ENCODE measurements at regions not wholly inside any gene's neighbourhood (a gene's known extent, or its start where the extent isn't known, plus 50 kb on each side); places are given as distances from the start of the nearest gene placed in this dataset.

GRCh38 chr9:14427419-14427818 is 113.5 kb upstream of the NFIB start:
- no peak for DNase-seq
- no peaks in the 10 kb centered on the region for H3K9me3 Mint-ChIP-seq
- no peak overlapping the region for H3K27ac Mint-ChIP-seq
- no peak overlapping the region for H3K4me3 Mint-ChIP-seq
- ATAC-seq (replicated peaks) = no peak
- H3K4me1 Mint-ChIP-seq (ENCODE audit: low read depth in 2 of 2) = peaks cover 0 to 5% of the 10 kb centered on the region in 2 donors
- H3K36me3 Mint-ChIP-seq (ENCODE audit: insufficient read depth) = no peaks in the 10 kb centered on the region
- peaks cover 0 to 18% of the 10 kb centered on the region in 2 donors for H3K27me3 Mint-ChIP-seq

DNA sequence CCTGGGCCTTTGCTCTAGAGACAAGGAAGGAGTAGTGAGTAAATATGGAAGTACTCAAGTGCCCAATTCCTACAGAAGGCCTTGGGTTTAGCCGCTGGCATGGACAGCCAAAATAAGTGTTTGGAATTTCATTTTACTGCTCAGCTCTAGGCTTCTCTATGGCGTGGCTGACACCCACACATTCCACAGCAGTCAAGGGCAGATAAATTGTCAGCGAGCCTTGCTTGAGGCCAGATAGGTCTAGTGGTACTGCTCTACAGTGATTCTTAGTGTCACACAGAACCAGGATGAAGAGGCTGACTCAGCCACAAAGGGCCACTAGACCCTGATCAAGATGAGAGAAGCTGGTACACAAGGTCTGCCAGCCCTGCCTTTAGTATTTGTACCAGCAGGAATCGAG is 111.0 kb upstream of the NFIB start:
- peaks cover 0 to 18% of the 10 kb centered on the region in 2 donors for H3K27me3 Mint-ChIP-seq
- ATAC-seq (replicated peaks) = no peak
- no peak overlapping the region for H3K4me3 Mint-ChIP-seq
- H3K27ac Mint-ChIP-seq = no peak overlapping the region
- H3K9me3 Mint-ChIP-seq = no peaks in the 10 kb centered on the region
- DNase-seq = no peak
- peaks cover 0 to 5% of the 10 kb centered on the region in 2 donors for H3K4me1 Mint-ChIP-seq (ENCODE audit: low read depth in 2 of 2)
- no peaks in the 10 kb centered on the region for H3K36me3 Mint-ChIP-seq (ENCODE audit: insufficient read depth)

GRCh38 chr9:14424289-14424688 is 110.3 kb upstream of the NFIB start:
- Mint-ChIP-seq H3K27ac (no peak overlapping the region), H3K27me3 (peaks cover 0 to 18% of the 10 kb centered on the region in 2 donors), H3K4me1 (ENCODE audit: low read depth in 2 of 2) (peaks cover 0 to 5% of the 10 kb centered on the region in 2 donors), H3K9me3 (no peaks in the 10 kb centered on the region), H3K36me3 (ENCODE audit: insufficient read depth) (no peaks in the 10 kb centered on the region), H3K4me3 (no peak overlapping the region)
- DNase-seq = no peak
- no peak for ATAC-seq (replicated peaks)

- no peak for ATAC-seq (replicated peaks)
- no peaks in the 10 kb centered on the region for H3K9me3 Mint-ChIP-seq
- DNase-seq = no peak
- peaks cover 0 to 5% of the 10 kb centered on the region in 2 donors for H3K4me1 Mint-ChIP-seq (ENCODE audit: low read depth in 2 of 2)
- H3K4me3 Mint-ChIP-seq = no peak overlapping the region
- peaks cover 0 to 18% of the 10 kb centered on the region in 2 donors for H3K27me3 Mint-ChIP-seq
- H3K27ac Mint-ChIP-seq = no peak overlapping the region
- no peaks in the 10 kb centered on the region for H3K36me3 Mint-ChIP-seq (ENCODE audit: insufficient read depth)
These were observed 109.9 kb upstream of the NFIB start for GRCh38 chr9:14423815-14424261.

DNA sequence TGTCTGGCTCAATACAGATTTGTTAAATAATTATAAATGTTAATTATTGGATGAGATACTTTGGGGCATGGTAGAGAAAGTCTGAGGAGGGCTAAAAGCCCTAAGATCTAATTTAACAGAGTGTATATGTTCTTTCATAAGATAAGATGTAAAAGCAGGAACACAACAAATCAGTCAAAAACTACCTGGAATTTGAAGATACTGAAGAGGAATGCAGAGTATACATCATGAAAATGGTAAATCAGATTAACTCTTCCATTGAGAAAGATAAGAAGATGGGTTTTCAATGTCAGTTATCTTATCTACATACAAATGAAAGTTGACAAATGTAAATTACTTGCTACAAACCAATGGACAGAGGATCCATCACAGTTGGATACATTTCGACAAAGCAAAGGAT is 107.3 kb upstream of the NFIB start:
- no peak overlapping the region for H3K27ac Mint-ChIP-seq
- no peaks in the 10 kb centered on the region for H3K9me3 Mint-ChIP-seq
- H3K4me1 Mint-ChIP-seq (ENCODE audit: low read depth in 2 of 2) = no peaks in the 10 kb centered on the region
- H3K27me3 Mint-ChIP-seq = peaks cover 0 to 1% of the 10 kb centered on the region in 2 donors
- no peak for ATAC-seq (replicated peaks)
- H3K36me3 Mint-ChIP-seq (ENCODE audit: insufficient read depth) = no peaks in the 10 kb centered on the region
- no peak overlapping the region for H3K4me3 Mint-ChIP-seq
- DNase-seq = no peak

GRCh38 chr9:14418941-14419937 is 105.3 kb upstream of the NFIB start:
- Mint-ChIP-seq H3K9me3 (no peaks in the 10 kb centered on the region), H3K27me3 (no peaks in the 10 kb centered on the region), H3K4me1 (ENCODE audit: low read depth in 2 of 2) (no peaks in the 10 kb centered on the region), H3K27ac (no peak overlapping the region), H3K36me3 (ENCODE audit: insufficient read depth) (no peaks in the 10 kb centered on the region), H3K4me3 (no peak overlapping the region)
- ATAC-seq (replicated peaks) (no peak), DNase-seq (no peak)

- Mint-ChIP-seq H3K4me1 (ENCODE audit: low read depth in 2 of 2) (no peaks in the 10 kb centered on the region), H3K27me3 (no peaks in the 10 kb centered on the region), H3K9me3 (no peaks in the 10 kb centered on the region), H3K27ac (no peak overlapping the region), H3K4me3 (no peak overlapping the region), H3K36me3 (ENCODE audit: insufficient read depth) (no peaks in the 10 kb centered on the region)
- ATAC-seq (replicated peaks) = no peak
- no peak for DNase-seq
These were observed 104.5 kb upstream of the NFIB start for GRCh38 chr9:14418301-14418940.

DNA sequence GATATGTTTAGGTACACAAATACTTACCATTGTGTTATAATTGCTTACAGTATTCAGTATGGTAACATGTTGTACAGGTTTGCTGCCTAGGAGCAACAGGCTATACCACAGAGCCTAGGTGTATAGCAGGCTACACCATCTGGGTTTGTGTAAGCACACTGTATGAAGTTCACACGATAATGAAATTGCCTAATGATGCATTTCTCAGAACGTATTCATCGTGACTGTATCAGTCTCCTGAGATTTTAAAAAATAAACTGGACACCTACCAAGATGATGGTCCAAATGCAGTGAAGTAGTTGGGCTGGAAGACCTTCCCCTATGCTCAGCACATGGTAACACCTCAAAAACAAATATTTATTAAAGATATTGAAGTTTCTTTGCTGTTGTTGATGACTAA is 103.3 kb upstream of the NFIB start:
- no peak for DNase-seq
- no peaks in the 10 kb centered on the region for H3K4me1 Mint-ChIP-seq (ENCODE audit: low read depth in 2 of 2)
- no peaks in the 10 kb centered on the region for H3K36me3 Mint-ChIP-seq (ENCODE audit: insufficient read depth)
- no peak for ATAC-seq (replicated peaks)
- H3K9me3 Mint-ChIP-seq = no peaks in the 10 kb centered on the region
- no peak overlapping the region for H3K27ac Mint-ChIP-seq
- H3K27me3 Mint-ChIP-seq = peaks cover 0 to 4% of the 10 kb centered on the region in 2 donors
- no peak overlapping the region for H3K4me3 Mint-ChIP-seq

DNA sequence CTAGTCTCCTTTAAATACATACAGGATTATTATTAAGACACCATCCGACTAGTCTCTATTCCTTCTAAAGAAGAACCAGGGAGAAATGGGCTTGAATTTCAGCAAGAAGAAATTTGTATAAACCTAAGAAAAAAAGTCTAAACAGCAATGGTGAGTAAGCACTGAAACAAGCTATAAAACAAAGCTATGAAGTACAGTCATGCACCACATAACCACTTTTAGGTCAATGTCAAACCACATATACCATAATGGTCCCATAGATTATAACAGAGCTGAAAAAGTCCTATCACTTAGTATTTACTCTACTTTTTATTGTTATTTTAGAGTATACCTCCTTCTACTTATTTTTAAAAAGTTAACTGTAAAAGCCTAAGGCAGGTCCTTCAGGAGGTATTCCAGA is 102.0 kb upstream of the NFIB start:
- no peak for DNase-seq
- no peaks in the 10 kb centered on the region for H3K36me3 Mint-ChIP-seq (ENCODE audit: insufficient read depth)

GRCh38 chr9:14413812-14414211 is 99.9 kb upstream of the NFIB start:
- peaks cover 0 to 16% of the 10 kb centered on the region in 2 donors for H3K27me3 Mint-ChIP-seq
- no peaks in the 10 kb centered on the region for H3K36me3 Mint-ChIP-seq (ENCODE audit: insufficient read depth)
- no peak overlapping the region for H3K4me3 Mint-ChIP-seq
- no peak overlapping the region for H3K27ac Mint-ChIP-seq
- DNase-seq = no peak
- H3K4me1 Mint-ChIP-seq (ENCODE audit: low read depth in 2 of 2) = no peaks in the 10 kb centered on the region
- no peaks in the 10 kb centered on the region for H3K9me3 Mint-ChIP-seq
- no peak for ATAC-seq (replicated peaks)

More for the DNA sequence above, 102.0 kb upstream of the NFIB start:
- peaks cover 0 to 7% of the 10 kb centered on the region in 2 donors for H3K27me3 Mint-ChIP-seq
- H3K27ac Mint-ChIP-seq = no peak overlapping the region
- no peaks in the 10 kb centered on the region for H3K9me3 Mint-ChIP-seq
- no peaks in the 10 kb centered on the region for H3K4me1 Mint-ChIP-seq (ENCODE audit: low read depth in 2 of 2)
- ATAC-seq (replicated peaks) = no peak
- H3K4me3 Mint-ChIP-seq = no peak overlapping the region

- H3K27ac Mint-ChIP-seq = no peak overlapping the region
- no peak for DNase-seq
- ATAC-seq (replicated peaks) = no peak
- H3K36me3 Mint-ChIP-seq (ENCODE audit: insufficient read depth) = no peaks in the 10 kb centered on the region
- no peaks in the 10 kb centered on the region for H3K9me3 Mint-ChIP-seq
- peaks cover 0 to 16% of the 10 kb centered on the region in 2 donors for H3K27me3 Mint-ChIP-seq
- no peaks in the 10 kb centered on the region for H3K4me1 Mint-ChIP-seq (ENCODE audit: low read depth in 2 of 2)
- H3K4me3 Mint-ChIP-seq = no peak overlapping the region
These were observed 98.8 kb upstream of the NFIB start for GRCh38 chr9:14412775-14413174.

GRCh38 chr9:14406463-14406862 is 92.5 kb upstream of the NFIB start:
- Mint-ChIP-seq H3K4me1 (ENCODE audit: low read depth in 2 of 2) (no peaks in the 10 kb centered on the region), H3K27ac (no peak overlapping the region), H3K4me3 (no peak overlapping the region), H3K36me3 (ENCODE audit: insufficient read depth) (no peaks in the 10 kb centered on the region), H3K9me3 (peaks cover 0 to 3% of the 10 kb centered on the region in 2 donors), H3K27me3 (peaks cover 0 to 9% of the 10 kb centered on the region in 2 donors)
- no peak for DNase-seq
- no peak for ATAC-seq (replicated peaks)

GRCh38 chr9:14405176-14405706 is 91.3 kb upstream of the NFIB start:
- peaks cover 0 to 9% of the 10 kb centered on the region in 2 donors for H3K27me3 Mint-ChIP-seq
- no peak overlapping the region for H3K4me3 Mint-ChIP-seq
- no peak overlapping the region for H3K27ac Mint-ChIP-seq

More at GRCh38 chr9:14405176-14405706, 91.3 kb upstream of the NFIB start:
- Mint-ChIP-seq H3K36me3 (ENCODE audit: insufficient read depth) (no peaks in the 10 kb centered on the region), H3K4me1 (ENCODE audit: low read depth in 2 of 2) (no peaks in the 10 kb centered on the region), H3K9me3 (peaks cover 0 to 3% of the 10 kb centered on the region in 2 donors)
- ATAC-seq (replicated peaks) (no peak), DNase-seq (no peak)
